Neural progenitor cell (in vitro differentiated cells): ENCODE measurements at regions not wholly inside any gene's neighbourhood (a gene's known extent, or its start where the extent isn't known, plus 50 kb on each side); places are given as distances from the start of the nearest gene placed in this dataset.

Experiments used
- EZH2 ChIP-seq: fragments of 200-600 bp; sonication (generic); IDR thresholded peaks from 2 replicates; pipeline ENCODE4 v1.6.1; 2017; ENCODE audit warnings: antibody characterized with exemption, mild to moderate bottlenecking, moderate library complexity
- TF ChIP-seq, protein P1 (sequence below): fragments of 200-600 bp; sonication (generic); IDR thresholded peaks from 2 replicates; pipeline ENCODE4 v1.5.1; 2017; ENCODE audit warnings: antibody characterized with exemption, mild to moderate bottlenecking

DNA sequence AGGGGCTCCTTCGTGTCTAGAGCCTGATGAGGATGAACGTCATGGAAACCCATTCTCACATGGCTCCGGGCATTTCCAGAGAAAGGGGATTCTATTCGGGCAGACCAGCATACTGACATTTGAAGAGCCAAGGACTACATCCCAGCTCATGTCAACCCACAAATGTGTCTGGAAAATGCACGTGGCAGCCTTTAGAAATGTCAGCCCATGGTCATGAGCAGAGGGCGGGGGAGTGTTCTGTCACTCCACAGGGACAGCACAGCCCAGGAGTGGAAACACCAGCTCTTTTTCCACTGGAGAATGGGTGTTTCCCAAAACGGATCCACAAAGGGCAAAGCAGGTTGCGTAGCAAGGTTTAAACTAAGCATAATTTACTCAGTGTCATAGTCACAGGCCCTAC, 207.0 kb downstream of the BCOR start:
- TF ChIP-seq EZH2: no peak
- TF ChIP-seq, protein P1, sequence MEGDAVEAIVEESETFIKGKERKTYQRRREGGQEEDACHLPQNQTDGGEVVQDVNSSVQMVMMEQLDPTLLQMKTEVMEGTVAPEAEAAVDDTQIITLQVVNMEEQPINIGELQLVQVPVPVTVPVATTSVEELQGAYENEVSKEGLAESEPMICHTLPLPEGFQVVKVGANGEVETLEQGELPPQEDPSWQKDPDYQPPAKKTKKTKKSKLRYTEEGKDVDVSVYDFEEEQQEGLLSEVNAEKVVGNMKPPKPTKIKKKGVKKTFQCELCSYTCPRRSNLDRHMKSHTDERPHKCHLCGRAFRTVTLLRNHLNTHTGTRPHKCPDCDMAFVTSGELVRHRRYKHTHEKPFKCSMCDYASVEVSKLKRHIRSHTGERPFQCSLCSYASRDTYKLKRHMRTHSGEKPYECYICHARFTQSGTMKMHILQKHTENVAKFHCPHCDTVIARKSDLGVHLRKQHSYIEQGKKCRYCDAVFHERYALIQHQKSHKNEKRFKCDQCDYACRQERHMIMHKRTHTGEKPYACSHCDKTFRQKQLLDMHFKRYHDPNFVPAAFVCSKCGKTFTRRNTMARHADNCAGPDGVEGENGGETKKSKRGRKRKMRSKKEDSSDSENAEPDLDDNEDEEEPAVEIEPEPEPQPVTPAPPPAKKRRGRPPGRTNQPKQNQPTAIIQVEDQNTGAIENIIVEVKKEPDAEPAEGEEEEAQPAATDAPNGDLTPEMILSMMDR: no peak
